GM12864 (cell line): ENCODE measurements at regions not wholly inside any gene's neighbourhood (a gene's known extent, or its start where the extent isn't known, plus 50 kb on each side); places are given as distances from the start of the nearest gene placed in this dataset.

Experiments
- DNase-seq: peaks from one replicate; pipeline ENCODE4 v3.0.0-alpha.2; 2011; ENCODE audit warnings: low read depth
- H3K4me3 ChIP-seq: 2 replicates; pipeline ENCODE4 v1.5.1; 2011; ENCODE audit warnings: mild to moderate bottlenecking, low read depth, low read length, control low read depth
- CTCF ChIP-seq: IDR thresholded peaks from 2 replicates; pipeline ENCODE4 v1.5.1; 2011; ENCODE audit warnings: low read depth, mild to moderate bottlenecking, moderate library complexity, low read length, control low read depth, inconsistent platforms; ENCODE audit errors: missing control alignments

GRCh38 chr2:242052421-242052820 is 182.9 kb downstream of the RTP5 start:
- TF ChIP-seq CTCF = no peak
- no peak for DNase-seq
- H3K4me3 ChIP-seq = no peak overlapping the region

- TF ChIP-seq CTCF = no peak
- H3K4me3 ChIP-seq = no peak overlapping the region
- no peak for DNase-seq
Measured at GRCh38 chr2:242053921-242054320, 184.4 kb downstream of the RTP5 start.

- H3K4me3 ChIP-seq = no peak overlapping the region
- DNase-seq = no peak
- TF ChIP-seq CTCF = no peak
Measured at GRCh38 chr2:242054406-242054805, 184.9 kb downstream of the RTP5 start.

GRCh38 chr2:242054881-242055801 is 185.6 kb downstream of the RTP5 start:
- no peak for DNase-seq
- H3K4me3 ChIP-seq = no peak overlapping the region
- no peak for TF ChIP-seq CTCF

GRCh38 chr2:242056026-242056425 is 186.5 kb downstream of the RTP5 start:
- no peak for DNase-seq
- TF ChIP-seq CTCF = no peak
- H3K4me3 ChIP-seq = no peak overlapping the region

GRCh38 chr2:242056785-242057184 is 187.3 kb downstream of the RTP5 start:
- no peak for TF ChIP-seq CTCF
- DNase-seq = no peak
- H3K4me3 ChIP-seq = no peak overlapping the region

- no peak for DNase-seq
- no peak overlapping the region for H3K4me3 ChIP-seq
- no peak for TF ChIP-seq CTCF
Measured at GRCh38 chr2:242057379-242058040, 188.0 kb downstream of the RTP5 start.
